Stomach (tissue), 4 donors: ENCODE measurements at regions not wholly inside any gene's neighbourhood (a gene's known extent, or its start where the extent isn't known, plus 50 kb on each side); places are given as distances from the start of the nearest gene placed in this dataset.
"Not testable (repeated sequence)": the region's sequence is repeated elsewhere in the genome, so short reads cannot be mapped to it uniquely, and the experiment has no call there.

ENCODE experiments used
- EP300 ChIP-seq: sonication (generic); formaldehyde crosslinking; IDR thresholded peaks from one replicate; pipeline ENCODE4 v1.6.1; 2017; ENCODE audit warnings: antibody characterized with exemption
- POLR2A ChIP-seq, 4 donors: fragments of 450-650 bp; IDR thresholded peaks; one replicate each; pipeline ENCODE4 v1.6.1; 2016; ENCODE audit warnings: antibody characterized with exemption in 4 of 4, control low read depth in 2 of 4, mild to moderate bottlenecking in 1 of 4, moderate library complexity in 1 of 4
- POLR2AphosphoS5 ChIP-seq, 3 donors: sonication (generic); formaldehyde crosslinking; IDR thresholded peaks; one replicate each; pipeline ENCODE4 v1.6.1; 2016; ENCODE audit warnings: antibody characterized with exemption in 3 of 3
- TF ChIP-seq, protein P1 (sequence below), 7 experiments: fragments of 450-650 bp in 4 of 7; fragments of 200-600 bp in 3 of 7; sonication (generic) in 3 of 7; IDR thresholded peaks; one replicate each; pipeline ENCODE4 v1.5.1; 2016 to 2019; ENCODE audit warnings: antibody characterized with exemption in 7 of 7, control low read depth in 2 of 7, mild to moderate bottlenecking in 1 of 7

- TF ChIP-seq, protein P1, sequence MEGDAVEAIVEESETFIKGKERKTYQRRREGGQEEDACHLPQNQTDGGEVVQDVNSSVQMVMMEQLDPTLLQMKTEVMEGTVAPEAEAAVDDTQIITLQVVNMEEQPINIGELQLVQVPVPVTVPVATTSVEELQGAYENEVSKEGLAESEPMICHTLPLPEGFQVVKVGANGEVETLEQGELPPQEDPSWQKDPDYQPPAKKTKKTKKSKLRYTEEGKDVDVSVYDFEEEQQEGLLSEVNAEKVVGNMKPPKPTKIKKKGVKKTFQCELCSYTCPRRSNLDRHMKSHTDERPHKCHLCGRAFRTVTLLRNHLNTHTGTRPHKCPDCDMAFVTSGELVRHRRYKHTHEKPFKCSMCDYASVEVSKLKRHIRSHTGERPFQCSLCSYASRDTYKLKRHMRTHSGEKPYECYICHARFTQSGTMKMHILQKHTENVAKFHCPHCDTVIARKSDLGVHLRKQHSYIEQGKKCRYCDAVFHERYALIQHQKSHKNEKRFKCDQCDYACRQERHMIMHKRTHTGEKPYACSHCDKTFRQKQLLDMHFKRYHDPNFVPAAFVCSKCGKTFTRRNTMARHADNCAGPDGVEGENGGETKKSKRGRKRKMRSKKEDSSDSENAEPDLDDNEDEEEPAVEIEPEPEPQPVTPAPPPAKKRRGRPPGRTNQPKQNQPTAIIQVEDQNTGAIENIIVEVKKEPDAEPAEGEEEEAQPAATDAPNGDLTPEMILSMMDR (IDR thresholded peaks at IDR 0.05) = not testable (repeated sequence)
- not testable (repeated sequence) for TF ChIP-seq POLR2AphosphoS5 (IDR thresholded peaks at IDR 0.05); POLR2A (IDR thresholded peaks at IDR 0.05); EP300
Observed at GRCh38 chr1:81178431-81179093, 622.2 kb upstream of the ADGRL2 start.
